HT1080 (cell line): ENCODE measurements at regions not wholly inside any gene's neighbourhood (a gene's known extent, or its start where the extent isn't known, plus 50 kb on each side); places are given as distances from the start of the nearest gene placed in this dataset.
"Not testable (repeated sequence)": the region's sequence is repeated elsewhere in the genome, so short reads cannot be mapped to it uniquely, and the experiment has no call there.

Source experiments
- DNase-seq: peaks from one replicate; pipeline ENCODE4 v3.0.0-alpha.2; 2015; ENCODE audit warnings: low read depth

- DNase-seq, result peak; percentile 94
Observed at GRCh38 chr15:26082221-26083109, 219.3 kb upstream of the ATP10A start.

DNA sequence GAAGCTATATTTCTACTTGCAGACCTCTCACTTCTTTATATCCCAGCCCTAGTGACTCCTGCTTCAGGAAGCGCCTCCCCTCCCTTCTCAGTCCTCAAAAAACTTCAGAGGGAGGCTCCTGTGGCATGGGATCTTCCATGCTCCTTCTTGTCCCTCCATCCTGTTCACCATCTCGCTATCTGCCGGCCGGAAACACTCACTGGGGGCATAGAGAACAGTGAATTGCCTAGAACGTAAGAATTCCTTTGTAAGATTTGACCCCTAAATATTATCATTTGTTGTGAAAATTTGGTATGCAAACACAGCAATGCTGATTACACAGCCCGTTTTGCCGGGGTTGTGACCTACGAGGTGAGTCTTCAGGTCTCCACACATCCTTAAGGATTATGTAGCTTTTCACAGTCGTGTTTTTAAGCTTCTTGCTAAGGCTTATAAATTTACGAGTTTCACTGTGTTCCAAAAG lies 218.7 kb upstream of the ATP10A start:
- DNase-seq, result no peak

DNA sequence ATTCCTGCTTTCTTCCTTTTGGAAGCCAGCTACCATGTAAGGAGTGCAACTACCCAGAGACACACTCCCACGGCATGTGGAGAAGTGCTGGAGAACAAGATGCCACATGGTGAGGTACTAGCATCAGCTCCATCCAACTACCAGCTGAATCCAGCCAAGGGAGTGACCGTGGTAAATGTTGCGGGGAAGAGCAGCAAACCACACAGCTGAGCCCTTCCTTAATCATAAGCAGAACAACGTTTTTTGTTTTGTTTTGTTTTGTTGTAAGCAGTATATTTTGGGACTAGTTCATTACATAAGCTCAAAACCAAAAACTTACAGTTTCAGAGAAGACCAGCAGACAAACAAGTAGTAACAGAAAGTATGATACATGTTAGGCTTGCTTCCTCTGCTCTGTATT lies 212.6 kb upstream of the ATP10A start:
- no peak for DNase-seq

DNA sequence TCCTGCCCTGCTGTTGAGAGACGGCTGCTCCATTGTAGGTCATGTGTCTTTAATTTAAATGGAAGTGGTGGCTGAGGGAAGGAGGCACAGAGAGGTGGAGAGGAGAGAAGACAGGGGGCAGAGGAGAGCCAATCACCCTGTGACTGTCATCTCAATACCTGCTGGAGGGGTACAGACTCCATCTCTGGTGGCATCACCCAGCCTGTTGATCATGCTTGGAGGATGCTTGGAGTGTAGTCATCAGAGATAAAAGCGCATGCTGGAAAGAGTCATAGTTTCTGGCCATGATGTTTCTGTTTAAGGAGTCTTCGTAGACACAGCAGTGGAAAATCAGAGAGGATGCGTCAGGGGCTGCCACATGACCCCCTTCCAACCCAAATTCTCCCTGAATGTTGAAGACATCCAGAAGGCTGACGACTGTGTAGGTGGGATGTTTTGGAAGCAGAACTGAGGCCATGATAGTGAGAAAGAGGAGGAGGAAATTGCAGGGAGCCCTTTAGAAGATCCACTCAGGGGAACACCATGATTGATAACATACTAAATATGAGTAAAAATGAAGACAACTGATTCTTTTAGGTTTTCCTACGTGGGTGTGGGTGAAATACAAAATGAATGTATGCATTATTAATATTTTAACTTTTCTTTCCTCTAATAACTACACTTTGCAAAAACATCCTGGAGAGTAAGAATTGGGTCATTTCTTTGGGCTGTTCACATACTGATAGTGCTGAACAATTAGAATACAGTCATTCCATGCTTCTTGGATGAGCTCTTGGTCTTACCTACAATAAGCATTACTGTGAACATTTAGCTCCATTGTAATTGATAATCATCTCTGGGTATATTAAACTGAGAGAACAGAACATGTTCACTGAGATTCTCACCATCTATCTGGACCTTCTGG lies 210.6 kb upstream of the ATP10A start:
- DNase-seq, result no peak

DNA sequence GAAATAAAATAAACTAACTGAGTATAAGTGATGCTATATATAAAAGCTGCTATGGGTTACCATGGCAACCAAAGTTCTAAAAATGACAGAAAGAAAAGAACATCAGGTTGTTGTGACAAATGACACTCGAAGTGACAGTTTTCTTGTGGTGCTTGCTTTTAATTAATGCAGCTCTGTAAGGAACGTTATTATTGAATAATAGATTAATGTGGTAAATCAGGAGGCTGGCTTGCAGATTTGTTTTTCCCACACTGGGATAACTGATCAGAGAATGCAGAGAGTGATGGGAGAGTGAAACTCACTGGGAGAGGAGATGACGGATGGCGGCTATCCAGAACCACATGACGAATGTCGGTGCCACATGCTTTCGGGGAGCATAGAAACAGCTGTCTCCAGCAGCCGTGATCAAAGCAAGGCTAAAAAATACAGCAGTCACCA lies 207.0 kb upstream of the ATP10A start:
- no peak for DNase-seq

GRCh38 chr15:26069231-26069641 lies 206.1 kb upstream of the ATP10A start:
- DNase-seq, result no peak

- DNase-seq, result no peak
Observed at GRCh38 chr15:26066896-26067295, 203.8 kb upstream of the ATP10A start.

DNA sequence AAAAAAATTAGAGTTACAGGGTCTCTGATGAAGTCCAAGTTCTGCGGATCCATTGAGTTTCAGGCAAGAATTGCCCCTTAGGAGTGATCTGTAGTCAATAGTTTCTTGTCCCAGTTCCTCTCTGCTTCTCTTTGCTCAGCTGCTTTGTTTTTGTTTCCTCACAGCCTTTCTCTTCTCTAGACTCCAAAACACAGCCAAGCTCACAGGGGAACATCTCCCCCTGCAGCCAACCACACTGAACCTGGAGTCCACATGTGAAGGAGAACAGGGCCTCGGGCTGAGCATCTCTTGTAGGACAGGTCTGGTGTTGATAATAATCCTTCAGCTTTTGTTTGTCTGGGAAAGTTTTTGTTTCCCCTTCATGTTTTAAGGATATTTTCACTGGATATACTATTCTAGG lies 202.6 kb upstream of the ATP10A start:
- DNase-seq, result no peak

DNA sequence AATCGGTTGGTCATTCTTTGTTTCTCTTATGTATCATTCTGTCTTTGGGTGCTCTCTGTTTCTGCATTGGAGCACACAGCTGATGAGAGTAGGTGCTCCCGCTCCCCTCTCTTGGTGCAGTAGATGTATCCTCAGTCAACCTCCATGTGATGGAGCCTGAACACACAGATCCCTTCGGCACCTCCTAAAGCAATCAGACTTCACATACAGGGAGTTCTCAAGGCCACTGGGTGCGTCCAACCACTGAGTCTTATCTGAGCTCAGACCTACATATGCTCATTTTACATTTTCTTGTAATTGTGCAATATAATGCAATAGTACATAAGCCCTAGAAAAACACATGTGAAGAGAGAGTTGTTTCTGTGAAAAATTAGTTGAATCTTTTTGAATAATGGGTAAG lies 198.1 kb upstream of the ATP10A start:
- DNase-seq, result no peak

- not testable (repeated sequence) for DNase-seq
Observed at GRCh38 chr15:26056766-26057165, 193.6 kb upstream of the ATP10A start.

DNA sequence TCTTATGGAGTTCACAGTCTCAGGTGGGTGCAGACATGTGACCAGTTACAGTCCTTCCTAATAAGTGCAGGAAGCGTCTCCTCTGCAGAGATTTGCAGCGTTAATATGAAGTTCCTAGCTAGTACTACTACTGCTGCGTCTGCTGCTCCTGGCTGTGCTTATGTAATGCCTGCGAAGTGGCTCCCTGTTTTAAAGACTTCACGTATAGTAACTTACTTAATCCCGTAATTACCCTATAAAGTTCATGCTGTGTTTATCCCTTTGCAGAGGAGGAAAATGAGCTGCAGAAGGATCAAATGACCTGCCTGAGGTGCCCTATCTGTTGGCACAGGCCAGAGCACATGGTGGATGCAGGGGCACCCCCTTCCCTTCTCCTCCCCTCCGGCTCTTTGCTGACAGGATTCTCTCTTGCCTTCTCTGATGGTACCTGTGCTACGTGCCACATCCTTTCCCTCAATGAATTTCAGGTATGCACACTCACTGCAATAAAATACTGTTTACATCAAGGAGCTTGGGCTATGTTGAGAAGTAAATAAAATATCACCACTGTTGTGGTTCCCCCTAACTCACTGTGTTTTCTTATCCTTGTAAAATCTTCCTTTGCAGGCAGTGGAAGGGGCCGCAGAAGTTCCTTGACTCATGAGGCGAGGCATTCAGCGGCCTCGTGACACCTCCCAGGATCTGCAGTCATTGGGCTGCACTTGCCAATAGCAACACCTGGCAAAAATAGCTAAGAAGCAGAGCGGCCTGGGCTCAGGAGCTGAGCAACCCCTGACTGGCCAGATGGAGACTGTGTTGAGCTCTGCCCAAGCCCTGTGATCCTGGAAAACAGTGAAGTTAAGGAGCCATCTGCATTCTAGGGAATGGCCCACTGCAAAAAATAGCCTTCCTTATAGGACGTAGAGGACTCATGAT lies 188.9 kb upstream of the ATP10A start:
- DNase-seq, result no peak

DNA sequence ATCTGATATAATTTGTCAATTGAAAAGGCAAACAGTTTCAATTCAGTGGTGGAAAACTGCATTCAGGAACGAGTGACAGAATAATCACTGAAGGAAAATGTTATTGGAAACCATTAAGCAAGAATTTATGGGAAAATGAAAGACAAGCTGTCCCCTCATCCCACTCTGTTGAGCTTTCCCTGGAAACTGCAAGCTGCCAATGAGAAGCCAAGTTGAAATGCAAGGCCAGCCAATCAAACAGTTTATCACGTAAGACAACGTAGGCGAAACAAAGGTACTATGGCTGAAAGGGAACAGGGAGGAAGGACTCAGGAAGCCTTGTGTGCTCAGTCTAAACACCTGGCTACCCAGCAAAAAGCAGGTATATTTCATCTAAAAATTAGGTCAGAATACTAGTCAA lies 187.9 kb upstream of the ATP10A start:
- no peak for DNase-seq

- no peak for DNase-seq
Observed at GRCh38 chr15:26049900-26050657, 187.0 kb upstream of the ATP10A start.

- no peak for DNase-seq
Observed at GRCh38 chr15:26048669-26049068, 185.5 kb upstream of the ATP10A start.

DNA sequence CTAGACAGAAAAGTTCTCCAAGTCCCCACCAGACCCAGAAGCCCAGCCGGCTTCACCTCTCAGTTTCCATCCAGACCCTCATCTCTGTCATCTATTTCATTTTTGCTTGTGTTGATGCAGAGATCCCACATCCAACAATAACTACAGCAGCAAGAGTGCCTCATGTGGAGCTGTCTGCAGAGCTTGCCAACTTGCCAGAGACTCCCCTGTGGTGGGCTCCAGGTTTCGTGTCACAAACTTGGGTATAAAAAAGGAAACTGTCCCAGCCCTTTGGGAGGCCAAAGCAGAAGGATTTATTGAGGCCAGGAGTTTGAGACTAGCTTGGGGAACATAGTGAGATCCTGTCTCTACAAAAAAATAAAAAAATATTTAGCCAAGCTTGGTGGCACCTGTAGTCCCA lies 182.4 kb upstream of the ATP10A start:
- DNase-seq, result no peak

GRCh38 chr15:26043018-26043417 lies 179.9 kb upstream of the ATP10A start:
- DNase-seq, result no peak

- no peak for DNase-seq
Observed at GRCh38 chr15:26038693-26039092, 175.6 kb upstream of the ATP10A start.

GRCh38 chr15:26037369-26037768 lies 174.2 kb upstream of the ATP10A start:
- no peak for DNase-seq

GRCh38 chr15:26033493-26033892 lies 170.4 kb upstream of the ATP10A start:
- DNase-seq, result no peak

DNA sequence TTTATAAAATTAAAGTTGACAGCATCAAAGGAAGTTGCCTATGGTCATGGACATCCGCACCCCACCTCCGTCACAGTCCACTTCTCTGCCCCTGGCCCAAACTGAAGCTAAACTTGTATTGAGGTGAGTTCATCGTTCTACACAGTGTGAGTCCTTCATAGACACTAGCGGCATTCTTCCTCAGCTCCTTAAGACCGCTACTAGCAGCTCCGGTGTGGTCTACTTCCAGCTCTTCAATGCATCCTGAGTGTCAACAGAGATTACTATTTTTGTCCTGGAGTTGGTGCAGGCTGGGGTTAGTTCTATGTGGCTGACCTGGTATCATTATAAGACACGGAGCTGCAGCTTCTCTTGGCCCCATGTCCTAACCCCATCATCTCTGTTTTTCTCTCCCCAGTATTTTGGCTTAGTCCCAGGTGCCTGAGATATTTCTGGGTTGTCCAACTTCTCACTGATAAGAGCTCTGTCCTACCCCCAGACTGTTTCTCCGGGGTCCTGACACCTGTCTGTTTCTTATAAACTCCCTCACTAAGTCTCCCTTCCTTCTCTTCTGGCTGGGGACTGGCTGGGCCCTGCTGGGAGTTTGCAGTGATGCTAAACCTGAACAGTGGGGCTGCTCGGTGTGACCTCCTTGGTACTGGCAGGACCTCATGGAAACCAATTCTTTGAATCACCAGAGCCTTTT lies 169.2 kb upstream of the ATP10A start:
- DNase-seq, result no peak
